Tibial nerve (tissue), 3 donors: ENCODE measurements at regions not wholly inside any gene's neighbourhood (a gene's known extent, or its start where the extent isn't known, plus 50 kb on each side); places are given as distances from the start of the nearest gene placed in this dataset.

Source experiments
- CTCF ChIP-seq, 5 experiments: fragments of 200-600 bp in 3 of 5; fragments of 450-650 bp in 2 of 5; sonication (generic) in 3 of 5; IDR thresholded peaks; one replicate each; pipeline ENCODE4 v1.5.1; 2016 to 2019; ENCODE audit warnings: antibody characterized with exemption in 5 of 5, mild to moderate bottlenecking in 3 of 5, moderate library complexity in 2 of 5
- POLR2A ChIP-seq, 2 donors: fragments of 450-650 bp; IDR thresholded peaks; one replicate each; pipeline ENCODE4 v1.6.1; 2017; ENCODE audit warnings: antibody characterized with exemption in 2 of 2, mild to moderate bottlenecking in 2 of 2, moderate library complexity in 2 of 2

GRCh38 chr3:65251375-65251774 lies 563.6 kb upstream of the ADAMTS9 start:
- no peak for TF ChIP-seq POLR2A (IDR thresholded peaks at IDR 0.05)
- TF ChIP-seq CTCF (IDR thresholded peaks at IDR 0.05) = no peak
